Esophagus muscularis mucosa (tissue), 3 donors: ENCODE measurements at regions not wholly inside any gene's neighbourhood (a gene's known extent, or its start where the extent isn't known, plus 50 kb on each side); places are given as distances from the start of the nearest gene placed in this dataset.

Experiments
- CTCF ChIP-seq, 3 experiments: fragments of 200-600 bp in 2 of 3; fragments of 450-650 bp in 1 of 3; sonication (generic) in 2 of 3; IDR thresholded peaks; one replicate each; pipeline ENCODE4 v1.5.1; 2017 to 2019; ENCODE audit warnings: antibody characterized with exemption in 3 of 3, mild to moderate bottlenecking in 2 of 3, moderate library complexity in 1 of 3
- POLR2A ChIP-seq: fragments of 450-650 bp; IDR thresholded peaks from one replicate; pipeline ENCODE4 v1.6.1; 2017; ENCODE audit warnings: antibody characterized with exemption, moderate library complexity, mild to moderate bottlenecking, low read depth
- POLR2AphosphoS5 ChIP-seq, 2 donors: sonication (generic); formaldehyde crosslinking; IDR thresholded peaks; one replicate each; pipeline ENCODE4 v1.6.1; 2017; ENCODE audit warnings: antibody characterized with exemption in 2 of 2

DNA sequence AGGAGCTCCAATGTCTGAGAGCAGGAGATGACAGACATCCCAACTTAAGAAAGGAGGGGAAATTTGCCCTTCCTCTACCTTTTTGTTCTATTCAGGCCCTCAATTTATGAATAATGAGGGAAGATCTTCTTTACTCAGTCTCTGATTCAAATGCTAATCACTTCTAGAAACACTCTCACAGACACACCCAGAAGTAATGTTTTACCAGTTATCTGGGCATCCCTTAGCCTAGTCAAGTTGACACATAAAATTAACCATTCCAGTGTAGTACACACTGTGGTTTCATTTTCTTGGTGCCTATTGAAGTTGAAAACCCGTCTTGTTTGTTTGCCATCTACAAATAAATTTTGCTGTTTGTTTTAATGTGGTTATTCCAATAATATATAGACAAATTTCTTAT lies 167.6 kb downstream of the PCSK1 start:
- TF ChIP-seq POLR2A = no peak
- no peak for TF ChIP-seq CTCF (IDR thresholded peaks at IDR 0.05)
- TF ChIP-seq POLR2AphosphoS5 (IDR thresholded peaks at IDR 0.05) = no peak
